ENCODE measurements at regions not wholly inside any gene's neighbourhood (a gene's known extent, or its start where the extent isn't known, plus 50 kb on each side); places are given as distances from the start of the nearest gene placed in this dataset.

- DNase-seq (ENCODE audit: low read depth) = no peak
- H3K4me3 ChIP-seq (ENCODE audit: low read depth, low read length) = no peak overlapping the region
- no peak for TF ChIP-seq CTCF (IDR thresholded peaks at IDR 0.05; ENCODE audit: low read depth, low read length, missing control alignments)
These were observed 354.2 kb upstream of the ACVR2A start for GRCh38 chr2:147490401-147491261.

GRCh38 chr2:147488472-147488871, 356.4 kb upstream of the ACVR2A start:
- TF ChIP-seq CTCF (IDR thresholded peaks at IDR 0.05; ENCODE audit: low read depth, low read length, missing control alignments) = no peak
- no peak overlapping the region for H3K4me3 ChIP-seq (ENCODE audit: low read depth, low read length)
- no peak for DNase-seq (ENCODE audit: low read depth)

- TF ChIP-seq CTCF (IDR thresholded peaks at IDR 0.05; ENCODE audit: low read depth, low read length, missing control alignments) = no peak
- DNase-seq (ENCODE audit: low read depth) = no peak
- no peak overlapping the region for H3K4me3 ChIP-seq (ENCODE audit: low read depth, low read length)
These were observed 356.9 kb upstream of the ACVR2A start for GRCh38 chr2:147487978-147488289.

GRCh38 chr2:147487286-147487977, 357.4 kb upstream of the ACVR2A start:
- no peak overlapping the region for H3K4me3 ChIP-seq (ENCODE audit: low read depth, low read length)
- DNase-seq (ENCODE audit: low read depth) = no peak

GRCh38 chr2:147485210-147485851, 359.5 kb upstream of the ACVR2A start:
- TF ChIP-seq CTCF (IDR thresholded peaks at IDR 0.05; ENCODE audit: low read depth, low read length, missing control alignments) = no peak
- no peak overlapping the region for H3K4me3 ChIP-seq (ENCODE audit: low read depth, low read length)

More at GRCh38 chr2:147487286-147487977, 357.4 kb upstream of the ACVR2A start:
- TF ChIP-seq CTCF (IDR thresholded peaks at IDR 0.05; ENCODE audit: low read depth, low read length, missing control alignments) = no peak

GRCh38 chr2:147483911-147484310, 360.9 kb upstream of the ACVR2A start:
- no peak for DNase-seq (ENCODE audit: low read depth)

More at GRCh38 chr2:147485210-147485851, 359.5 kb upstream of the ACVR2A start:
- DNase-seq (ENCODE audit: low read depth) = no peak

More at GRCh38 chr2:147483911-147484310, 360.9 kb upstream of the ACVR2A start:
- no peak for TF ChIP-seq CTCF (IDR thresholded peaks at IDR 0.05; ENCODE audit: low read depth, low read length, missing control alignments)
- H3K4me3 ChIP-seq (ENCODE audit: low read depth, low read length) = no peak overlapping the region

All from GM12864 (cell line).